ENCODE measurements at regions not wholly inside any gene's neighbourhood (a gene's known extent, or its start where the extent isn't known, plus 50 kb on each side); places are given as distances from the start of the nearest gene placed in this dataset.

DNA sequence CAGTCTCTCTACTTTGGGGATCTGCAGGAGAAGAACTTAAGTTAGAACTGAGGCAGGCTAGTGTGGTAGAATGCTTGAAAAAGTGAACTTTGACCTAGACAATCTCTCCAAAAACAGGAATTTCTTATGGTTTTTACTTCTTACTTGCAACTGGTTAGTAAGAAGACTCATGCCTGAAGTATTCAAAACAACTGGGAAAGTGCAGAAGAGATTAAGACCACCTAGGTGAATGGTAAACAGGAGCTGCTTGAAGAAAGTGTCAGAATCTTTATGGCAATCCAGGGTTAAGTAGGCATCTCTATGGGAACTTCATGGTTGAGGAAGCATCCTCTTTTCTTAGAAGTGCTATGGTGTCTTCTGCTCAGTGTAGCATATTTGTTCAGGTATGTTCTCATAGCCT, 428.6 kb upstream of the TLE4 start:
- H3K4me3 ChIP-seq = no peak overlapping the region
- H3K27ac ChIP-seq = no peak overlapping the region

- H3K4me3 ChIP-seq = no peak overlapping the region
- no peak overlapping the region for H3K27ac ChIP-seq
Observed at GRCh38 chr9:79145442-79145841, 426.3 kb upstream of the TLE4 start.

DNA sequence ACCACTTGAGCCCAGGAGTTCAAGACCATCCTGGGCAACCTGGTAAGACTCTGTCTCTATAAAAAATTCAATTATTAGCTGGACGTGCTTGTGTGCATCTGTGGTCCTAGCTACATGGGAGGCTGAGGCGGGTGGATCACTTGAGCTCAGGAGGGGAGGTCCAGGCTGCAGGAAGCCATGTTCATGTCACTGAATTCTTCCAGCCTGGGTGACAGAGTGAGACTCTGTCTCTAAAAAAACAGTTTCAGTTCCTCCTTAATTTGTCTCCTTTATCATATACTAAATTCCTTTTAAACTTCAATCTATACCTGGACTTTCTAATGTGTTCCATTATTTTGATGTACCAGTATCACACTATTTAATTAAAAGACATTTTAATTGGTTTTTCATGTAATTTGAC, 422.2 kb upstream of the TLE4 start:
- no peak overlapping the region for H3K4me3 ChIP-seq
- no peak overlapping the region for H3K27ac ChIP-seq

GRCh38 chr9:79151791-79152190, 420.0 kb upstream of the TLE4 start:
- no peak overlapping the region for H3K4me3 ChIP-seq
- H3K27ac ChIP-seq = no peak overlapping the region

DNA sequence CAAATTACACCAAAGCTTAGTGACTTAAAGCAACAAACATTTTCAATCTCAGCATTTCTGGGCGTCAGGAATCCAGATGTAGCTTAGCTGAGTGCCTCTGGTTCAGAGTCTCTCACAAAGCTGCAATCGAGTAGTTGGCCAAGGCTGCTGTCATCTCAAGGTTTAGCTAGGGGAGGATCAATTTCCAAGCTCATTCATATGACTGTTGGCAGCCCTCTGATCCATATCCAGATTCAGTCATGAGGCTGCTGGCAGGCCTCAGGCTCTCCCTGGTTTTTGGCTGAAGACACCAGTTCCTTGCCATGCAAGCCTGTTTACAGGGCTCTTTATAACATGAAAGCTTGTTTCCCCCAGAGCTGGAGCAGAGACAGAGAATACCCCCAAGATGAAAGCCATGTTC, 419.5 kb upstream of the TLE4 start:
- Histone ChIP-seq H3K27ac (no peak overlapping the region), H3K4me3 (no peak overlapping the region)

GRCh38 chr9:79154806-79155205, 417.0 kb upstream of the TLE4 start:
- H3K4me3 ChIP-seq = no peak overlapping the region
- H3K27ac ChIP-seq = peak overlapping the region in 8 of 21 experiments; percentile 4 to 65 (median 33)

- H3K27ac ChIP-seq = peak overlapping the region in 4 of 21 experiments; percentile 13 to 65 (median 16)
- H3K4me3 ChIP-seq = no peak overlapping the region
Observed at GRCh38 chr9:79155308-79155707, 416.5 kb upstream of the TLE4 start.

- Histone ChIP-seq H3K27ac (no peak overlapping the region), H3K4me3 (no peak overlapping the region)
Observed at GRCh38 chr9:79163544-79163943, 408.2 kb upstream of the TLE4 start.

DNA sequence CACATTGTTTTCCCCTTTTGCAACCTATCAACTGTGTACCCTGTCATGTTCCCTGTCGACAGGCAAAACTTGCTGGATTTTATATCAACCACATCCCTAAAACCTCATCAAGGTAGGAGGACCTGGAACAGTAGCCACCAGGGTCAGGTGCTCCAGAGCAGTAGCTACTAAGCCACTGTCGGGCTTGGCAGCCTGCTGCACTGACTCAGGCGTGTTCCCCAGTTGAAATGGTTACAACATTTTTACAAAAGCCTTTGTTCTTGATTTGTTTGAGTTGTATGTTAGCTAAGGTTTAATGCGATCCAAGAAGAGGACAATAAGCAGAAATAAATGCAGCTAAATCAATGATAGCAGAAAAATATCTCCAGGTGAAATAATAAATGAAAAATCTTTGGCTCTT, 407.4 kb upstream of the TLE4 start:
- peak overlapping the region in 9 of 21 experiments; percentile 11 to 59 (median 38) for H3K27ac ChIP-seq

DNA sequence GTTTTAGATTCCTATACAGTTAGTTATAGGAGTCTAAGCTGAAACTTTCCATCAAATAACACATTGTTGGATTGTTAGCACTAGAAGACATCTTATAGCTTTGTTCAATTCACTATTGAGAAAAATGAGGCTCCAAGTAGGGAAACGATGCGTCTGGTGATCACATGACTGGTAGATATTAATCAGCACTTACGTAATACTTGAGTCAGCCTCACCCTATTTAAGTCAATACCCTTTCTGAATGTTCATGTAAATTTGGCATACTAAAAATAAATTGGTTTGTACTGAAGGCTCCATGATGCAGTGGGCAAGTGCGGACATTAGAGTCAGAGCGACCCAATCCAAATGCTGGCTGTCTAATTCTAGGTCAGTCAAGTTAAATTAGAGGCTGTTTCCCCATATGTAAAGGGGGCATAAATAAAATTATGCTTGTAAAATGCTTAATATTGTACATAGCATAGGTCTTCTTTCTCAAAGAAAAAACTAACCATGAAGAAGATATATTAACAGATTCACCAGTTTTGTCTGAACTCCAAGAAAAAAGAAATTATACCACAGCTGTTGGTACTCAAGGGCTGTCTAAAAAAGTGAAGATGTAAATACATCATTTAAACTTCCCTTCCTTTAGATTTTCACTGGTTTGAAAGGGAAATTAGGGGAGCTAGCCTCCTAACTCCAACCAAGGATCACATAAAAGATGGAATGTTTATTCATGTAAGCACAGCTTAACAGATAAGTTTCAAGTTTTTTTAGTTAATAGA, 406.6 kb upstream of the TLE4 start:
- H3K4me3 ChIP-seq = no peak overlapping the region
- H3K27ac ChIP-seq = peak overlapping the region in 13 of 21 experiments; percentile 11 to 64 (median 38)

More for the DNA sequence above, 407.4 kb upstream of the TLE4 start:
- no peak overlapping the region for H3K4me3 ChIP-seq

DNA sequence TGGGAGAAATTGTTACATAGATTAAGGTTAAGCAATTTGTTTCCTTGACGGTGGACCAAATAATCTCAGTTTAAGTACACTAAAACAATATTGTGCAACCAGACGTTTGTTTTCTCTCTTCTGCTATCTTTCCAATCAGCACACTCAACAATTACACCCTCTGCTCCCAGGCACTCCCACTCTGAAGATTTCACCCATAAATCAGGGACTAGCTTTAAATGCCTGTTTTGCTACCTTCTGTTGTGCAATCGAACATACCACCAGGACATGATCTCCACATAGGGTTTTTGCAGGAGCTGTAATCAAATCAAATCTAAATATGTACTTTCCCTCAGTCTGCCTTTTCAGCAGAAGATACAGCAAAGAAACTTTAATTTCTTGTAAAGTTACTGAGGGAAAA, 405.8 kb upstream of the TLE4 start:
- no peak overlapping the region for H3K4me3 ChIP-seq

DNA sequence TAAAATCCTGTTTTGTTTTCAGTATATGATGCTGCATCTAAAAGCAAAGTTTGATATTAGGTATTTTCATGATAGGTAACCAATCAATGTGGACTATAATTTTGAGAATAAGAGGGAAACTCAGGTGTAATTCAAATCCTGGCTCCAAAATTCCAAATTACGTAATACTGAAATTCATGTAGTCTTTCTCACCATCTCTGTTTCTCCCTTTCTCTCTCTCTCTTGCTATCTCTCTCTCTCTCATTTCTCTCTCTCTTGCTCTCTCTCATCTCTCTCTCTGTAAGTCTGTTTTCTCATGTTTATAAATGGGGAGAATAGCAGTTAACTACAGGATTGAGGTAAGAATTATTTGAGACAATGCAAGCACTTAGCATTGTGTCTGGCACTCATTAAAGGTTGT, 401.1 kb upstream of the TLE4 start:
- Histone ChIP-seq H3K27ac (no peak overlapping the region), H3K4me3 (no peak overlapping the region)

More for the DNA sequence above, 405.8 kb upstream of the TLE4 start:
- H3K27ac ChIP-seq = peak overlapping the region in 3 of 21 experiments; percentile 24 to 59 (median 49)

DNA sequence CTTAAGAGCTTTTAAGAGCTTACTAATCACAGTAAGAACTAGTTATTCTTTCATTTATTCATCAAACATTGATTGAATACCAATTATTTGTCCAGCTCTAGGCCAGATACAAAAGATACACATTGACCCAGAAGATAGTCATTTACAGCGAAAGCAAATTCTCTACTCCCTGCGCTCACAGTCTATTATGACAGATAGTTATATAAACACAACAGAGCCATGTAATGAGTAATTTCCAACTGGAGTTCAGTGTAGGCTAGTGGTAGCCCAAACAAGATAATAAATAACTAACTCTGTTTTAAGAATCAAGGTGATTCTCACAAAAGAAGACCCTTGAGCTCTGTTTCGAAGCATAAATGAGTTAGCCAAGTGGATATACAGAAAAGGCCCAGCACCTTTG, 397.8 kb upstream of the TLE4 start:
- Histone ChIP-seq H3K27ac (no peak overlapping the region), H3K4me3 (no peak overlapping the region)

DNA sequence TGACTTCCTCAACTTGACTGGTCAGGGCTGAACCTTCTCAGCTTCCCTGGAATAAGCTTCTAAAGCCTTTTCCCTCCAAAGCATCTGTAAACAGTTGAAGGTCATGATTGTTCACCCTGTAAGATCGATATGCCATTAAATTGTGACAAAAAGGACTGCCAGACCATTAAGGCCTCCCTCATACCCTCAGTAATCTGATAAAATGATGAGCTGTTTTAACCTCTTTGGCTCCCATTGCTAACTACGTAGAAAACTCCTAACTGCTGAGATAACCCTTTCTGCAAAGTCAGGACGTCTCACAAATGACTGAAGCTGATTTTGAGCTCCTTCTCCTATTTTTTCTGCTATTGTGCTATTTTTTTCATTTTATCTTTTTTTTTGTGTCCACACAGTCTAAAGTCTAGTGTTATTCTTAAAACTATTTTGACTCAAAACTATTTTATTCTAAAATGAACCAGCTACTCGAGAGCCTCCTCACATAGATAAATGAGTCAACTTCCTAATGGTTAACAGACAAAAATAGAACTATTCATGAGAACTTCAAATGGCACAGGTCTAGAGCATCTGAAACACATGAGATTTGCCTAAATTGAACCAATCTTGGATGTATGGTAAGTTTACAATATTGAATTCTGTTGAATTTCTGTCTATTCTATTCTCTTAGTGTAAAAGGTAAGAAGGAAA, 395.6 kb upstream of the TLE4 start:
- Histone ChIP-seq H3K4me3 (no peak overlapping the region), H3K27ac (no peak overlapping the region)

GRCh38 chr9:79184831-79185230, 386.9 kb upstream of the TLE4 start:
- no peak overlapping the region for H3K27ac ChIP-seq

GRCh38 chr9:79185866-79186265, 385.9 kb upstream of the TLE4 start:
- no peak overlapping the region for H3K27ac ChIP-seq
- H3K4me3 ChIP-seq = no peak overlapping the region

More at GRCh38 chr9:79184831-79185230, 386.9 kb upstream of the TLE4 start:
- no peak overlapping the region for H3K4me3 ChIP-seq

DNA sequence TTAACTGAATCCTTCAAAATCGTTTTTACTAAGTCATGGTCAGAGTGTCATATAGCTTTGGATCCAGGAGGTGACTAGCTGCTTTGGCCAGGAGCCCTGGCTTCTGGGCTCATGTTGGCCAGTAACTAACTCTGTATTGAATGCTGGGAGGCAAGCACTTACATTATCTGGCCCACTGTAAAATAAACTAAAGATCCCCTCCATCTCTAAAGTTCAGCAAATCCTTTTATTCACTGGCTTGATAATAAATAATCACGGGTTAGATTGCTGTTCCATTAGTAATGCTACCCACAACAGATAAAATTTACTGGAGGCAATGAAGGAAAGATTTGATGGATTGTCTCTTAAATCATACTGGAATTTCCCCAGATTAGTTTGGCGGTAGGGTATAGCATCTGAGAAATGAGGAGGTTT, 382.2 kb upstream of the TLE4 start:
- Histone ChIP-seq H3K4me3 (no peak overlapping the region), H3K27ac (no peak overlapping the region)

- H3K27ac ChIP-seq = no peak overlapping the region
Observed at GRCh38 chr9:79193001-79193400, 378.8 kb upstream of the TLE4 start.

DNA sequence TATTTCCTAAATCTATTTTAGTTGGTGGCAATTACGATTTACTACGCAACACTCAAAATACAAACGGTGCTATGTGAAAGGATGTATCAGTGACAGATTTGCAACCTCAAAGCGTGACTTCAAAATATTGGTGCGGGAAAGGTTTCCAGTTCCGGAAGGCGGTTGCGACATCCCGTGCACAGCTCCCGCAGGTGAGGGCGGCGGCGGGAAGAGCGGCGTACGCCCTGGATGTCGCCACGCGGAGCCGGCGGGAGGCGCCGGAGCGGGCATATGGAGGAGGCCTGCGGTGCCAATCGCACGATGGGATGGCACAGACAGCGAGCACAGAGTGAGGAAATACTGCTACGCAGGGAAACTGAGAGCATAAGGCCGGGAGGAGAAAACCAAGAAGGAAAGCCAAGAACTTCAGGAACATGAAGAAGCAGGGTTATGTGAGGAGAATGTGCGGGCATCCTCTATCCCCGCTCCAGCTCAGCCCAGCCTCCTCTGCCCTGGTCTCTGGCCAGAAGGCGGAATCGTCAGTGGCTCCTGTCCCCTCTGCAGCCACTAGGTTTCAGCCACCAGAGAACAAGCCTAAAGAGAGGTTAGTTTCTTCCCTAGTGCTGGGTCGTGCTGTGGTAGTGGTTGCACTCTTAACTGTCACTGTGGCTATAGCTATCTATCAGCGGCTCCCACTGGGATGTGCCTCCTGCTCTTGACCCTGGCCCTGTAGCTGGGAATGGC, 378.1 kb upstream of the TLE4 start:
- Histone ChIP-seq H3K27ac (no peak overlapping the region), H3K4me3 (no peak overlapping the region)

More at GRCh38 chr9:79193001-79193400, 378.8 kb upstream of the TLE4 start:
- no peak overlapping the region for H3K4me3 ChIP-seq

- Histone ChIP-seq H3K27ac (no peak overlapping the region), H3K4me3 (no peak overlapping the region)
Observed at GRCh38 chr9:79195879-79196278, 375.9 kb upstream of the TLE4 start.

GRCh38 chr9:79196606-79197005, 375.2 kb upstream of the TLE4 start:
- no peak overlapping the region for H3K27ac ChIP-seq
- H3K4me3 ChIP-seq = no peak overlapping the region

Measured in skin epidermis (tissue), 12 donors.